GM19467 (cell line): ENCODE measurements at regions not wholly inside any gene's neighbourhood (a gene's known extent, or its start where the extent isn't known, plus 50 kb on each side); places are given as distances from the start of the nearest gene placed in this dataset.
"Not testable (repeated sequence)": the region's sequence is repeated elsewhere in the genome, so short reads cannot be mapped to it uniquely, and the experiment has no call there.

Experiments used
- ATAC-seq: cut with Tn5 transposase; IDR thresholded peaks from one replicate; pipeline ENCODE4 v1.9.1; 2021; ENCODE audit warnings: mild to moderate bottlenecking, moderate library complexity; ENCODE audit not compliant: unreplicated experiment

DNA sequence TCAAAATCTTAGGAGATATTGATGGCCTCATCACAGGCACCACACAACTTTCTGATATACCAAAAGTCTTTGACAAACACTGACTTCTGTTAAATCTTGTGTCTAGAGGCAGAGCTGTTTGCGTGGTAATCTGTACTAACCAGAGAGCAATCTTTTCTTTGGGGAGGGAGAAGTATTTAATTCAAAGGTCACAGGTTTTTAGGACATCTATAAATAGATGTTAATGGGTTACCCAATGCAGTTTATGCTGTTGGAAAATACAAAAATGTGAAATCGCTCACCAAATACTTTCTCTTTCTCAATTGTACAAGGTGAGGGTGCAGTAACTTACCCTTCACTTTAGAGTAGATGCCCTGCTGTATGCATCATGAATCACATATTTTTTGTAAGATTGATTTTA lies 510.5 kb downstream of the NSUN3 start:
- no peak for ATAC-seq

DNA sequence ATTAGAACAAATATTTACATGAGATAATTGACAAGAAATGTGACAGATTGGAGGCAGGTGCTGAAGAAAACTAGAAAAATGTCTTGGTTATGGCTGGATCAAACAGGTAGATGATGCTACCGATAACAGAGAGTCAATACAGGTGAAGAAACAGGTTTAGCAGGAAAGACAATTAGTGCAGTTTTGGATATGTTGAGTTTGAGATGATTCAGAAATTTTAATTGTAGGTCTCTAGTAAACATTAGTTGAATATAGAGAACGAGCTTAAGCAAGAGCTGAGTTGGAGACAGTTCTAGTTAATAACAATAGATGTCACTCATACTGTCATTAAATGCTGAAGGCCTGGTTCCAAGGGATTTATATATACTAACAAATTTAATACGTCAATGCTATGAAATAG lies 524.4 kb downstream of the NSUN3 start:
- ATAC-seq = no peak

DNA sequence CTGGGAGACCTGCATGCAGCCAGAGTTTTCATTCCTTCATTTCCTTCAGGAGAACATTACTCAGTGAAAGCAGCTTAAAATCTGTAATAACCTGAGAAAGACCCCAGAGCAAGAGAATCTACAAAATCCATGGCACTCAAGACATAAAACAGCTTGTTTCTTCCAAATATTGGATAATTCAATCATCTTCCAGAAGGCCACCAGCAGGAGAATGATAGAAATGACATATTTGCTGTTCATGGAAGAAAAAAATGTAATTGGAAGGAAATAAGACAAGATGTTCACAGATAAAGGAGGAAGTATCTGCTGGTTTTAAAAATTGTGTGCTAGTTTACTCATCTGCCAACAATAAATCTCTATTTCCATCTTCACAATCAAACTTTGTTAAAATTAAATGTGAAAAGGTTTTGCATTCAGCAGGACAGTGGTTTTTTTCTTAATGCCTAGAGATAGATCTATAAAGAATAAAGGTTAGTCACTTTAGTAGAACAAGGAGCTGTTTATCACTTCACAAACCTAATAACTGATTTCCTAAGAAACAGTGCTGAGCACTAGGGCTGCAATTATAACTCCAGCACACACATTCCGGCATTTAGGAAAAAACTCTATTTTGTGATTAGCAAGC lies 530.8 kb downstream of the NSUN3 start:
- no peak for ATAC-seq

DNA sequence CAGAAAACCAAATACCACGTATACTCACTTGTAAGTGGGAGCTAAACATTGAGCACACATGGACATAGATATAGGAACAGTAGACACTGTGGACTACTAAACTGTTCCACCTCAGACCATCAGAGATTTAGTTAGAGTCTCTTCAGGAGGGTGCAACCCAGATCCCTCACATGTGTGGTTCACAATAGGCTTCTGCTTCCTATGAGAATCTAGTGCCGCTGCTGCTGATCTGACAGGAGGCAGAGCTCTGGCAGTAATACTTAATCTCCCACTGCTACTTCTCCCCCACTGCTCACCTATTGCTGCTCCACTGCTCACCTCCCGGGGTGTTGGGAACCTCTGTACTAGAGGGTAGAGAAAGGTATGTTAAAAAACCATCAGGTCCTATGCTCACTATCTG lies 533.3 kb downstream of the NSUN3 start:
- ATAC-seq = no peak

DNA sequence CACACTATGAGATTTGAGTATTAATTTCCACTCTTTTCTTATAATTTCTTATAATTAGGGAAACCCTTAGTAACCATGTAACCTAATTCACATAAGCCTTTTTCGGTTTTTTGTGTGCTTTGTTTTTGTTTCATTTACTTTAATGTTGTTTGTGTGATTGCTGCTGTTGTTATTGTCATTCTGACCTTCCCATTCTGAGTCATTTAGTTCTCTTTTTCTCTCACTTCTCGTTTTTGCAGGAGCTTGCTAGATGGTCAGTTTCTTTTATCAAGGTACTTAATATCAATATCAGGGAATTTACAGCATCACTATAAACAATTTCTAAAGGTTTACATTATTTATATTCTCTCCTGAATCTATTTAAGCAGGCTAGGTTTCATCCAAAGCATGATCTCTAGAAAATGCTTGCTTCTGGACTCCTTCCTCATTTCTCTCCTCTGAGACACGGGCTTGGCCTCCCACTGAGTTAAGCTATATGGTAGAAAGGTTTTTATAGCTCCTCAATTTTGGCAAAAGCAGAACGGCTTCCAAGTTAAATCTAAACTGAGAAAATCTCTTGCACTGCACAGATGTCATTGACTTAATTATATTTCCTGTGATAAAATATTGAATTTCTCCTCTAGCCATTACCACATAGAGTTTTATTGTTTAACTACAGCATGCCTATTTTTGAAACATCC lies 534.2 kb downstream of the NSUN3 start:
- ATAC-seq = no peak

DNA sequence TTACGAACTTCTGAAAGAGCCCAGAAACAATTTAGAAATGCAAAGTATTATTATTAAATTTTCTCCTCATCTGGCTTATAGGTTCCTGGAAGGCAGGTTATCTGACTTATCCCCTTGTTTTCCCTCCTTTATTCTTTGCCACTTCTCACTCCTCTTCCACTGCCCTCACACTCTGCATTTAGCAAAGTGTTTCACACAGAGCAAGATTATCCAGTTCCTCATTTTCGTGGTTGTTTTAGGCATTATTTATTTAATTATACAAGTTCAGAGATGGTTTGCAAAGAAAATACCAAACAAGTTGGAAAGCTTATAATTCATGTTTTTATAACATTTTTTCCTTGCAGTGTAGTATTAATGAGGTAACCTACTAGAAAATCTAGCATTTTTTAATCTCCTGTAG lies 544.9 kb downstream of the NSUN3 start:
- no peak for ATAC-seq

DNA sequence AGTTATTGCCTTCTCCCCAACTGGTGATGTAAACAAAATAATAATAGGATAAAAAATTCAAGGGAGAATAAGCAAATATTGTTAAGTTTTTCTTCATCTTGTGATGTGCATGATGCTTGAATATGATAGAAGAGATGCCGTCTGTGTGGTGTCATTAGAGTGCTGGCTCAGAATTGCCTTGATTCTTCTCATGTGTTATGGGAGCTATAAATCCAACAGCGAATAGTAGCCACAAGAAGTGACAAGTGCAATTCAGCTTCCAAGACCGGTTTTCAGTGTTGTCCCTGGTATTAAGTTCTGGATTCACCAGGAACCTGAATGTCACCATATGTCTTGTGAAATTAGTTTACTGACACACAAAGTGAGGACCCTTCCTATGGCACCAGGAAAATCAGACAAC lies 547.0 kb downstream of the NSUN3 start:
- ATAC-seq = no peak

DNA sequence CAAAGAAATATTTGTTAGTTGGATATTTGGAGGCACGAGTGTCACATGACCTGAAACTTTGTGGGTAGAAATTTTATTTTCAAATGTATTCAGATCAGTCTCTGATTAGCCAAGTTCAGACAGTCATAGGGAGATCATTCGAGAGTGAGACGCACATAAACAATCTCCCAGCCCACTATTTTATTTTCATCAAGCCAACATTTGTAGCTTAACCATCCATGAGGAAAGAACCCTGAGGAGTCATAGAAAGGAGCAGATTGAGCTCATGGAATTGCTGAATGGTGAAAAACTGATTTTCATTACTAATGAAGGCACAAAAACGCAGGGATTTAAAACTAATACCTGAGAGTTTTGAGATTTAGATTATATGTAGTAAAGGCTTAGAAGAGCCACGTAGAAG lies 548.7 kb downstream of the NSUN3 start:
- no peak for ATAC-seq

DNA sequence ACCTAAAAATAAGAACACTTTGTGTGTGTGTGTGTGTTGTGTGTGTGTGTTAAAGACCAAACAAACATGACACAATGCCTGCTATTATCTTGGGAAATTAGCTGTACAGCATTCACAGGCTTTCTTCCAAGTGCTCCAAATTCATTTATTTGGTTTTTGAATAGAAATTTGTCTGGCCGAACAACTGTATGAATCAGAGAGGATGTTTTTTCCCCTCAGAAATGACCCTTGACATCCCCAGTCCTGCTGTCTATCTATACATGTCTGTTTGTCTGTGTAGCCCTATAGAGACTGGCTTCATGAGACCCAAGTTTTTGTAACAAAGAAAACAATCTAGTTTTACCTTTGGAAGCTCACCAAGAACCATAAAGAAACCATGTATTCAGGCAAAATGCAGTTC lies 549.8 kb downstream of the NSUN3 start:
- no peak for ATAC-seq

DNA sequence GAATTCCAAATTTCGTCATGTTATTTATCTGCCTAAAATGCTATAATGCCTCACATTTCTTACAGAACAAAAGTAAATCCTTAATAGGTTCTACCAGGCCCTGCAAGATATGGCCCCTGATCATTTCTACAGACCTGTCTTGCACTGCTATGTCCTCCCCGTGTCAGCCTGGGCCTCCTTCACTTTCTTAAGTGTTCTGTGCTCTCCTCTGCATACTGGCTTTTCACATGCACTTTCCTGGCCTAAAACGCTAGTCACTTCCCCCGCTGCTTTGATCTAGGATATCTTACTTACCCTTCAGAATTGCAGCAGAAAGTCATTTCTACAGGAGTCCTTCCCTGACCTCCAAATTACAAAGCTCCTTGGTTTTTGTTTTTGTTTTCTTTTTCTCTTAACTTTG lies 551.3 kb downstream of the NSUN3 start:
- ATAC-seq = no peak

DNA sequence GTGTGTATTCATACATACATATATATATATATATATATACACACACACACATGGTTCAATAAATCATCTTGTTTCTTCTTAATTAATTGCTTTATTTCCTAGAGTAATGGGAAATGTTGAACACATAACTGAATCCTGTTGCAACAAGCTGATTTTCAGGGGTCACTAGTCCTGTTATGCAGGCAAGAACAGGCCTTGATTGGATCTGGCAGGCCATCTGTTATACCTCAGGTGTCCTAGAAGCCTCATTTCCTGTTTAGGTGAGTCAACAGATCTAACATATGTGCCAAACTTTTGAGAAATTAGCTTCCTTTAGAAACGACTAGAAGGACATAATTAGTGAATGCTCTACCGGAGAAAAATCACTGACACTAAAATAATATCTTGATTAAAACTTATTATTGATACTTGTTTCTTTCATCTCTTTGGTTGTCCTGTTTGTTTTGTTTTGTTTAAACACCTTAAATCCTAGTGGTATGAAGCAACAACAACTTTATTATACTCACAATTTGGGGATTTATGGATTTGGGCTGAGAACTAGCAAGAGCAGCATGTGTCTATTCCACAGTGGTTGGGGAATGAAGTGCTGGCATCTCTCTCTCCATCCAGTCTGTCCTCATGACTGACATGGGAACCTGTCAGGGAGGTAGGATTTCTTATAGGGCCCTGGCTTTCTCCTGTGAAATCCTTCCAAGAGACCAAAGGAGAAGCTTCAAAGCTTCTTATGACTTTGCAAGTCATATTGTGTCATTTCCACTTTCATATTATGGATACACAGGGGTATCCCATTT lies 552.6 kb downstream of the NSUN3 start:
- no peak for ATAC-seq

DNA sequence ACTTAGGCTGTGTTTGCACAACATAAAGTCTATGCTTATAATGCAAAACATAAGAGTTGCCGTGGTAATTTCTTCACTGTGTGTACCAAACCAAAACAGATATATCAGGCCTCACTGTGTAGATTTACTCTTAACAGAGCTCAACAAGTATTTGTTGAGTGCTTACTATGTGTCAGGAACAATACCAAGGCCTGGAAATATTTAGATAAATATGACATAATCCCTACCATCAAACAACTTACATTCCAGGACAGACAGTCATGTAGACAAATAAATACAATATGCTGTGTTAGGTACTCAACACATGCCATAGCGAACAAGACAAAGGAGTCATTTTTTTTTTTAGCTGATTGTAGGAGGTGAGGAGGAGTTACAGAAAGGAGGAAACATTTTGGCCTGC lies 554.0 kb downstream of the NSUN3 start:
- ATAC-seq = no peak

DNA sequence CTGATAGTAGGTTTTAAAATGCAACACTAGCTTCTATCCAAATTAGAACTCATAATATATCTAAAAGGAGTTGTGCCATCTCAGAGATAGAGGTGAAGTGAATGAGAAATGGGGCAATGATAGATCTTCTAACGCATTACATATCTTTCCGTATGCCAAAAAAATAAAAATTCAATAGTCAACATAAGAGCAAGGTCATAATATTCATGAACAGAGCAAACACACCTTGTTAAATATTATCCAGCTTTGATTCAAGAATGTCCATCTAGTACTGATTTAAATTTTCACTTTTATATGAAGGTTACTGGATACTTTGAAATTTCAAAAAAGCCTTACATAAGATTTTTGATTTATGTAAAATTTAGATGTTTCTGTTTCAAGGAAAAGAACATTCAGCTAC lies 554.5 kb downstream of the NSUN3 start:
- ATAC-seq = no peak

DNA sequence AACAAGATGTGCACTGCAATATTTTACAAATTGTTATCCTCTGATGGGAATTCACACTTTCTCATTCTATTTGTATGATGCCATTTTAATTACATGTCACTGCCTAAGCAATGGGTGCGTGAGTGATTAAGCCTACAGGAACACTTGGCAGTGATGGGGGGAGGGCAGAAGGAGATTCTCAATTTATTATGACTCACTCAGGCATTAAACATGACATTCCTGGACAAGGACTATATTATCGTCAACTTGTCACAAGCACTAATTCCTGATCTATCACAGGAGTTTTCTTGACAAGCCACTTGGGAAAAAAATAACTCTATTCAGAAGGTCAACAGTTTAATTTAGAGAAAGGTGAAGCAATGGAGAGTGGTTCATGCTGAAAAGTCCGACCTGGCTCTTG lies 556.8 kb downstream of the NSUN3 start:
- ATAC-seq = no peak

DNA sequence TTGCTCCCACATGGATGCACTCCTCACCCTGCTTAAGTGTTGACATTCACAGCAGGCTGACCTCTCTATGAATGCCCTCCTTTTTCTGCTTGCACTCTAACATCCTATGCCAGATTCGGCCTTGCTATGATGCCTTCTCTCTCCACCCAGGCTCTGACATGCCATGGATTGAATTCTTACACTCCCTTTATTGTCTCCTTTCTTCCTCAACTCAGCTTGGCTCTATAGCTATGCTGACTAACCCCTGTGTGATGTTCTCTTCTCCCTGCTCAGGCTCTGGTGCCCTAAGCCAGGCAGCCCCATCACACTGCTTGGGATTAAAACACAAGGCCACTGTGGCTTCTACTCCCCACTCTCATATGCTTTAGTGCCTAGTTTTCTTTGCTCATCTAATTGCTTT lies 563.7 kb downstream of the NSUN3 start:
- ATAC-seq = no peak

DNA sequence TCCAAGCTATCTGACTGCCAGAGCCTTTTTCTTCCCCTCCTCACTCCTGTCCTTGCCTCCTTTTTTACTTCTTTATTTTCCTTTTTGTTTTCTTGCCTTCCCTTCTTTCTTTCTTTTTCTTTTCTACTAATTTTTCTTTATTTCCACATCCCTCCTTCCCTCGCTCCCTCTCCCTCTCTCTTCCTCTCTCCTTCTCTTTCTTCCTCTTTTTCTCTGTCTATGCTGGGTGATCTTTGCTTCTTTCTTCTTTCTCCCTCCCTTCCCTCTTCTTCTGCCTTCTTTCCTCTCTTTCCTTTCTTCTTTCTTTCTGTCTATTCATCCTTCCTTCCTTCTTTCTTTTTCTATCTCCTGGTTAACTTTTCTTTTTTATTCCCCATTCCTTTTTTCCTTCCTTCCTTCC lies 564.8 kb downstream of the NSUN3 start:
- ATAC-seq = no peak

DNA sequence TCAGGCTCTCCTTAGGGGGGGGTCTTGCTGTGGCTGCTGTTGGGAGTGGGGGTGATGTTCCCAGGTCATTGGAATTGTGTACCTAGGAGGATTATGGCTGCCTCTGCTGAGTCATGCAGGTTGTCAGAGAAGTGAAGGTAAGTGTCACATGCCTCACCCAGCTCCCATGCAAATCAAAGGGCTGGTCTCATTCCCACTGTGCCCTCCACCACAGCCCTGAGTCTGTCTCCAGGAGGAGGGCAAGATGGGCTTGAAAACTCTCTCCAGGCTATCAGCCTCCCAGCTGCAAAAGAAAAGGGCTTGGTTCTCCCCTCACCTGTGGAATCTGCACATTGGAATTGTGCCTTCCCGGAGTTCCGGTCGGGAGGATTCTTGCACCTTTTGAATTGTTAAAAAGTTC lies 580.5 kb downstream of the NSUN3 start:
- no peak for ATAC-seq

DNA sequence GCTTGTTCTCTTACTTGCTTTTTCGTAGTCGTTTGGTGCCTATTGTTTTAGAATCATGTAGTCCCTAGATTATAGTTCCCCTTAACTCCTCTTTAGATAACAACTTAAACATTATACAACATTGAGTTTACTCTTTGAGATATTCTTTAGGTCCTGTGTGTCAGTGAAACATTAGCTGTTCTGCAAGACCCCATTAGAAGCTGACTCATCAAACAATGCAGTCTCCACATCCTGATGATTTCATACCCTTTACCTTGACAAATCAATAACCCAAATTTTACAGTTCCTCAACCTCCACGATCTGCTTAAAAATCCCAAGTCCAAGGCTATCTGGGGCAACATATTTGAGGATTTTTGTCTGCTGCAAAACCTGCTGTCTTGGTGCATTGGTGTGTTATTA lies 582.9 kb downstream of the NSUN3 start:
- no peak for ATAC-seq

DNA sequence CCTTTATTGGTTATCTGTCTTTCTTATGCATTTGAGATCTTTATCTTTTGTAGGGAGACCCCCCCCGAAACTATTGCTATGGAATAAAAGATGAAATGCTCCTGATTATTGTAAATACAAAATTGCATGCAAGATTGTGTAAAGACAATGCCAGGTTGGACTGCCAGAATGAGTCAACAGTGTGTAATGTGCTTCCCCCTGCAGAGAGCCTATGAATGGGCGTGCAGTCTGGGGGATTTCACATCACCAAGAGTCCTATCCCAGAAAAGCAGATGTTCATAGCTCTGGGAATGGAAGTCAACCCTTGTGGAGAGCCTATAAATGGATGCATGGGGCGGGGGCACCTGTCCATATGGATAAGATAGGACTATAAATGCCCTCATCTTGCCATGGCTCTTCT lies 584.3 kb downstream of the NSUN3 start:
- no peak for ATAC-seq

DNA sequence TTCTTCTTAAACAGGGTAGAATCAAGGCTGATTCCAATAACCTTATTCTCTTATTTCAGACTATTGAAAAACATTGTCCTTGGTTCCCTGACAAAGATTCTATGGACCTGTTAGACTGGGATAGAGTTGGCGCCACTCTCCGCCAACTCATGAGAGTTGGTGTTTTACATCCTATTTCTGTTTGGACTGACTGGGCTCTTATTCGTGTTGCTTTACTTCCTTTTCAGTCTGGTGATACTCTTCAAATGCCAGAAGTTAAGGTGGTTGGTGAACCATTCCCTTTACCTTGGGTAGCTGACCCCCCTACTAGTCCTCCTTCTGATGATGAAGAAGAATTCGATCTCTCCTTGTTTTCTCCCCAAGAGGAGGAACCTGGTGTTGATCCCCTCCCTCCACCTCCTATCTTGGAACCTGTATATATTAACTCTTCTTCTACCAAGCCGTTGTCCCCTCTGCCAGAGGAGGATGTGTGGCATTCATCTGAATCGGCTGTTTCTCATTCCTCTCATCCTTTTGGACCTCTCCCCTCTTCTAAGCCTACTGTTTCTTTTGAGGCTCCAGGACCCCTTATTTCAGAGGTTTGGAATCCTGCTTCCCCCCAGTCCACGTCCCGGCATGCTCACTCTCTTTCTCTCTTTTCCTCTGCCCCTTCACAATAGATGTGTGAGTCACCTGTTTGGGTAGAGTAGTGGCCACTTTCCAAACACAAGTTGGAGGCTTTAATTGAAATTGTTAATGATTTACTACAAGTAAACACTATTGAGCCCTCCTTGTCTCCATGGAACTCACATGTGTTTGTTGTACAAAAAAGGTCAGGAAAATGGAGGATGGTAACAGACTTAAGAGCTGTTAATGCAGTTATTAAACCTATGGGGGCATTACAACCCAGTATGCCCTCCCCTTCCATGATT lies 585.7 kb downstream of the NSUN3 start:
- not testable (repeated sequence) for ATAC-seq

DNA sequence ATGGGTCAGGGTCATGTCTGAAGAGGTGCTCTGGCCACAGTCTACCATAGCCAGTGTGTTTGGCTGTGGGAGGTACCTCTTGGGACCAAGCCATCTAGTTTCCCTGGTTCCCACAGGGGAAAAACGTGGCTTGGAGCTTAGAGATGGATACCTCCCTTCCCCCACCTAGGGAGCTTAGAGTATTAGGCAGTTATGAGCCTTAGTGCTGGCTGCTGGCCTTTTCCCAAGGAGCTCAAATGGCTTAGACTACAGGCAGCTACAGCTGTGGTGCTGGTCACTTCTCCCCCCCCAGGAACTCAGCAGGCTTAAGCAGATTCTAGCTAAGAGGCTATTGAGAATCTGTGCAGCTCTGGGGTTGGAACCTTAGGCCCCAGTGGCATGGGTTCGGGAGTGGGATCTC lies 591.2 kb downstream of the NSUN3 start:
- ATAC-seq = no peak
